Gastrocnemius medialis (tissue), 4 donors: ENCODE measurements at regions not wholly inside any gene's neighbourhood (a gene's known extent, or its start where the extent isn't known, plus 50 kb on each side); places are given as distances from the start of the nearest gene placed in this dataset.

Experiments
- CTCF ChIP-seq, 5 experiments: fragments of 450-650 bp in 3 of 5; fragments of 200-600 bp in 2 of 5; sonication (generic) in 2 of 5; IDR thresholded peaks in 4 of 5; conservative IDR thresholded peaks in 1 of 5; 1 replicate in 4 of 5; 2 replicates in 1 of 5; pipeline ENCODE4 v1.5.1; 2016 to 2019; ENCODE audit warnings: antibody characterized with exemption in 5 of 5, mild to moderate bottlenecking in 3 of 5, moderate library complexity in 3 of 5
- POLR2A ChIP-seq, 2 donors: fragments of 450-650 bp; IDR thresholded peaks; one replicate each; pipeline ENCODE4 v1.6.1; 2017; ENCODE audit warnings: antibody characterized with exemption in 2 of 2, mild to moderate bottlenecking in 2 of 2, moderate library complexity in 2 of 2

GRCh38 chr4:57658188-57658587 is 548.0 kb upstream of the IGFBP7 start:
- TF ChIP-seq CTCF (IDR thresholded peaks at IDR 0.05 in 4 of 5, conservative IDR thresholded peaks at IDR 0.05 in 1 of 5) (no peak), POLR2A (IDR thresholded peaks at IDR 0.05) (no peak)
